ENCODE measurements at regions not wholly inside any gene's neighbourhood (a gene's known extent, or its start where the extent isn't known, plus 50 kb on each side); places are given as distances from the start of the nearest gene placed in this dataset.
"Not testable (repeated sequence)": the region's sequence is repeated elsewhere in the genome, so short reads cannot be mapped to it uniquely, and the experiment has no call there.

DNA sequence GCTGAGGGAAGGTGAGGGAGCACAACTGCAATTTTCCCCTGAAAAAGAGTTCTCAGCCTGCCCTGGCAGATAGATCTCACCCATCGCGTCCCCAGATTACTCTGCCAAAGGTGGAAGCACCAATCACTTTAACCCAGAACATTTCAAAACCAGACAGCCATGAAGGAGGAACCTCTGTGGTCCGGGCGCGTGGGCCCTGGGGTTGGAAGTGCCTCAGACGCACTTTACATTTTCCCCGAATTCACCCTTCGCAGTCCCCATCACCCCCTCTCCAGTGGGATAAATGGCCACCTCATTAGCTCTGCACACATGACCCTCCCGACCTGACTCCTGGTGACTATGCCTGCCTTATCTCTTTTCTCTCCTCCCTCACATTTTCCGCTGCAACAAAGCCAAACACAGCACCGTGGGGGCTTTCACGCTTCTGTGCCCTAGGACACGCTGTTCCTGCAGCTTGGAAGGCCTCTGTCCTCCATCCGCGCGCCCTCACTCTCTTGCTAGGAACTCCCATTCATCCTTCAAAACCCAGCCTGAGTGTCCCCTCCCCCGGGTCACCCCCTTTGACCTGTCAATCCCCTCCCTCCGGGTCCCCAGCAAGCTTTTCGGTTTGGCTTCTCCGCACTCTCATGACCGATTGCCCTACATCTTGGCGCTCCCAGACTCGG, 68.2 kb upstream of the SPDYE9 start:
- H3K27ac ChIP-seq (ENCODE audit: extremely low read depth, low read depth, low read length); H4K20me1 ChIP-seq (replicated peaks; ENCODE audit: control insufficient read depth, insufficient read depth, low read length); H2AFZ ChIP-seq (ENCODE audit: low read depth, low read length); in situ Hi-C loops (cut with MboI); H3K9ac ChIP-seq (ENCODE audit: insufficient read depth in 1 of 2, low read depth in 2 of 2, low read length in 2 of 2); CTCF ChIA-PET (ENCODE audit: low intra/inter-chr PET ratio); H3K36me3 ChIP-seq (ENCODE audit: control insufficient read depth, insufficient read depth, low read length); DNase-seq (ENCODE audit: extremely low read depth in 1 of 4, low spot score in 3 of 4); H3K9me3 ChIP-seq (replicated peaks; ENCODE audit: control insufficient read depth, insufficient read depth, low read depth, low read length); H3K9me1 ChIP-seq (ENCODE audit: control insufficient read depth, insufficient read depth, low read length); POLR2A ChIA-PET; H3K4me1 ChIP-seq (replicated peaks in 1 of 2; ENCODE audit: control insufficient read depth in 2 of 2, insufficient read depth in 2 of 2, low read length in 2 of 2); intact Hi-C loops (cut with micrococcal nuclease); H3K79me2 ChIP-seq (ENCODE audit: control insufficient read depth, insufficient read depth, low read length); BruUV-seq (replicated peaks); FAIRE-seq; H3K27me3 ChIP-seq (ENCODE audit: control insufficient read depth in 2 of 2, insufficient read depth in 2 of 2, low read length in 2 of 2); TF ChIP-seq NR2C2 (CRISPR knock-in tag; IDR thresholded peaks at IDR 0.05): not testable (repeated sequence)
- 13% methylated on average over 5 of the region's 23 CpGs for WGBS (ENCODE audit: insufficient coverage, low coverage, missing lambda C conversion rate)
- peak overlapping the region; percentile 32; the same call in 1 of the 2 replicates for H3K4me2 ChIP-seq (ENCODE audit: insufficient read depth, low read length)
- peak overlapping the region; percentile 26 for H3K4me3 ChIP-seq
- peak; percentile 40 for ATAC-seq
- peak; percentile 41 for TF ChIP-seq NR2C2 (tag; IDR thresholded peaks at IDR 0.05)

DNA sequence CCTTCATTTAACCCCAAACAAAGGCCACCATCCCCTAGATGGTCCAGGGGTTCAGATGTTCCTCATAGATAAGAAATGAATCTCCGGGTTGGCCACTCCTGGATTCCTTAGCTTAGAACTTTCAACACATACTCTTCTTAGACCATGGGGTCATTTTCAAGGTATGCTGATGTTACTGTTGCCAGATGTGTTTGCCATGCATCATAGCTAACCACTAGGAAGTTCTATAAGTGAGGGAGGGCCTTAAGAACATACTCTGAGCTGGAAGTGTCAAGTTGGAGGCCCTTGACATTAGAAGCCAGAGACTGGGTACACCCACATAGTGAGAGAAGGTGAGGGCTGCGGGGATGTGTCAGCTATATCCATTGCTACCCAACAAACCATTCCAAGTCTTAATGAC, 62.7 kb upstream of the SPDYE9 start:
- H3K36me3 ChIP-seq (ENCODE audit: control insufficient read depth, insufficient read depth, low read length); H3K4me3 ChIP-seq; FAIRE-seq; H3K27me3 ChIP-seq (ENCODE audit: control insufficient read depth in 2 of 2, insufficient read depth in 2 of 2, low read length in 2 of 2); H3K9me3 ChIP-seq (replicated peaks; ENCODE audit: control insufficient read depth, insufficient read depth, low read depth, low read length); in situ Hi-C loops (cut with MboI); H3K4me1 ChIP-seq (replicated peaks in 1 of 2; ENCODE audit: control insufficient read depth in 2 of 2, insufficient read depth in 2 of 2, low read length in 2 of 2); POLR2A ChIA-PET; DNase-seq (ENCODE audit: extremely low read depth in 1 of 4, low spot score in 3 of 4); H4K20me1 ChIP-seq (replicated peaks; ENCODE audit: control insufficient read depth, insufficient read depth, low read length); BruUV-seq (replicated peaks); H3K79me2 ChIP-seq (ENCODE audit: control insufficient read depth, insufficient read depth, low read length); H2AFZ ChIP-seq (ENCODE audit: low read depth, low read length); H3K9me1 ChIP-seq (ENCODE audit: control insufficient read depth, insufficient read depth, low read length); ATAC-seq; H3K4me2 ChIP-seq (ENCODE audit: insufficient read depth, low read length); CTCF ChIA-PET (ENCODE audit: low intra/inter-chr PET ratio); H3K27ac ChIP-seq (ENCODE audit: extremely low read depth, low read depth, low read length); intact Hi-C loops (cut with micrococcal nuclease); H3K9ac ChIP-seq (ENCODE audit: insufficient read depth in 1 of 2, low read depth in 2 of 2, low read length in 2 of 2): not testable (repeated sequence)
- WGBS (ENCODE audit: insufficient coverage, low coverage, missing lambda C conversion rate) = no CpG with 5 or more reads among the region's 2 CpGs
